Glomerular endothelial cell (primary cell): ENCODE measurements at regions not wholly inside any gene's neighbourhood (a gene's known extent, or its start where the extent isn't known, plus 50 kb on each side); places are given as distances from the start of the nearest gene placed in this dataset.

Source experiments
- DNase-seq: peaks from one replicate; pipeline ENCODE4 v3.0.0-alpha.2; 2011; ENCODE audit warnings: low read depth, low spot score; ENCODE audit errors: extremely low read depth

GRCh38 chr7:21077602-21078001 is 290.9 kb upstream of the SP8 start:
- DNase-seq, result no peak

DNA sequence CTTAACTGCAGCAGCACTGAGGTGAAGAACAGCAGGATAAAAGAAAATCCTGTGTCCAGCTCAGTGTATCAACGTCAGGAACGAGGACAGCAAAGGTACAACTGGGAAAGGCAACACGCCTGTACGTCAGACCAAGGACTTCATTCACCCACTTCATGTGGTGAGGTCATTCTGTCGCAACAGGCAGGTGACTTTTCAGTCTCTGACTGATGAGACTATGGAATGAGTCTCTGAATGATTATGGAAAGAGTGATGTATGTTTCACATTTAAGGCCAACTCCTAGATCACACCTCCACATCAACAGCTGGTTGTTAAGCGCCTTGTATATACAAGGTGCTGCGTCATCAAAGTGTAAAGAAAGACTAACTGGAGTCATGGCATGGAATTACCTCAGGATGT is 297.6 kb upstream of the SP8 start:
- no peak for DNase-seq

DNA sequence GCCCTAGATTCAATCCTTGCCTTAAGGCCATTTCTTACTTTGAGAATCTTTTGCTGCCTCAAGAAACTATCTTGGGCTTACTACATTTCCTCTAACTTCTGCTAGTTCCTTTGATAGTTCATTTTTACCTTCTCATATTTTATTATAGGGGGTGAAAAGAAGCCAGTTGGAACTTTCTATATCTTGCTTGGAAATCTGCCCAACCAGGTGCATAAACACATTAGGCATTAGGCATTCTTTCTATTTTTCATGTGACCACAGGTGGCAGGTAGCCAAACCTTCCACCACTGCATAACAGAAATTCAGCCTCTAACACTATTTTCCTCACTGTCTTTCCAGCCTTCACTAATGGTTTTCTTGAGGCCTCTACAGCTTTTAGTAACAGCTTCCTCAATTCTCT is 300.0 kb upstream of the SP8 start:
- no peak for DNase-seq

GRCh38 chr7:21089653-21090052 is 303.0 kb upstream of the SP8 start:
- DNase-seq, result no peak

- no peak for DNase-seq
These were observed 306.3 kb upstream of the SP8 start for GRCh38 chr7:21092766-21093702.

- DNase-seq, result no peak
These were observed 307.9 kb upstream of the SP8 start for GRCh38 chr7:21094589-21094988.

DNA sequence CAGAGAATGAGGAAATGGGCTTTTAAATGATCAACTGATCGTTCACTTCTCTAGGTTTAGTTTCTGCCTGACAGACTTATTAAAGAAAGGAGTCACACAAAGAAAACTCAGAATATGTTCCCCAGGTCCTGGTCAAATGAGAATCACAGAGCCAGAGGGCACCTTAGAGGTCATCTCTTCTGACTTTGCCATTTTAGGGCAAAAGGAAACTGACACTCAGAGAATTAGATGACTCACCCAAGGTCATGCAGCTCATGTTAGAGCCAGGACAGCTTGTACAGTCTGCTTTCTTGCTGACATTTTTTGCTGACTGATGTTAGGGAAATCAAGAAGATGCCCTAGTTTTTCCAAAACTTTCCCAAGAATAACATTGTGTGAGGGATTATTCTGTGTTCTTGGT is 312.7 kb upstream of the SP8 start:
- DNase-seq, result no peak

DNA sequence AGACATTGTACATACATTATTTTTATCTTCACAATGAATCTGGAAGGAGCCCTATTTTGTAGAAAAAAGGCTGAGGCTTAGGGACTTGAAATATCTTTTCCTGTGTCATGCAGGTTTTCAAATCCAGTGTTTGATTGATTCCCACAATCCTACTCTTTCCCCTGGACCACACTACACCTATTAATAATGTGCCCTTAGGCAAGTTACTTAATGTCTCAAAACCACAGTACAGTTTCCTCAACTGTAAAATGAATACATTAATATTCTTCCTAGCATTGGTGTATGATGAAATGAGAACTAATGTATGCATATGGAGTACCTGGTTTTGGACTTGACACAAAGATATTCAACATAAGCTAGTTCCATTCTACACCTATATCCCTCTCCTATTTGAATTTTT is 313.3 kb upstream of the SP8 start:
- DNase-seq, result no peak

- DNase-seq, result no peak
These were observed 314.9 kb upstream of the SP8 start for GRCh38 chr7:21101541-21101940.

- no peak for DNase-seq
These were observed 316.9 kb upstream of the SP8 start for GRCh38 chr7:21103426-21104123.

- no peak for DNase-seq
These were observed 317.4 kb upstream of the SP8 start for GRCh38 chr7:21104124-21104500.

DNA sequence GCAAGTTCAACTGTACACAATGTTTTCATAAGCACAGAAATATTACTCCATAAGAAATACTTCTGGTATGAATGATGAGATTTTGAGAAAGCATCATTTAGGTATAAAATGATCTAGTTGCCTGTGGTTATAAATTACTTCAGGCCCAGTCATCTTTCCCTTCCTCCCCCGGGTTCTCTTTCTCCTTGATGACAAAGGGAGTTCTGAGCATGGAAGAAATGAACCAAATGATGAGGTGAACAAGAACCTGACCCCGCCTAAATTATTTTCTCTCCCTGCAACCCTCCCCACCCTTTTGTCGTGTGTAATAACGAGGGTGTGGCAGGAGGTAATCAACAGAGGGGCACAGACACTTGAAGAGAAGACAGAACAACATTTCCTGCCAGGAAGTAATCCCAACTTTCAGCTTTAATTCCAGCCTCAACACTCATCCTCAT is 319.6 kb upstream of the SP8 start:
- DNase-seq, result no peak

- no peak for DNase-seq
These were observed 320.4 kb upstream of the SP8 start for GRCh38 chr7:21107101-21107500.

GRCh38 chr7:21108182-21108581 is 319.7 kb upstream of the SP4 start:
- DNase-seq, result no peak

GRCh38 chr7:21113609-21114415 is 314.1 kb upstream of the SP4 start:
- DNase-seq, result no peak

DNA sequence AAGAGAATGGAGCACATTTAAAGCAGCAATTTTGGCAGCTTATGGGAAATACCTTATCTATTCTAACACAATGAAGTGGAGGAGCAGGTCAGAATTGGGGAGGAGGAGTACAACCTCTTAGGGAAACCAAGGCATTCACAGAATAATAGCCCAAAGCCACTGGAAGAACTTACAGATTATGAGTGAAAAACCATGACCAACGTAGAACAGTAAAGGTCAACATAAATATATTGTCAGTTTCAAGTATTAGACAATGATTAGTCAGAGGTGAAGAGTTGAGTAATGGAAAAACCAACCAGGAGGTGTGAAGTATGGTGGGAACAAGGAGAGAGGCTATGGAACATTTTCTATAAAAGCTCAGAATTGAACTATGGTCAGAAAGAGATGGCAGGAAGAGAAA is 304.3 kb upstream of the SP4 start:
- no peak for DNase-seq

DNA sequence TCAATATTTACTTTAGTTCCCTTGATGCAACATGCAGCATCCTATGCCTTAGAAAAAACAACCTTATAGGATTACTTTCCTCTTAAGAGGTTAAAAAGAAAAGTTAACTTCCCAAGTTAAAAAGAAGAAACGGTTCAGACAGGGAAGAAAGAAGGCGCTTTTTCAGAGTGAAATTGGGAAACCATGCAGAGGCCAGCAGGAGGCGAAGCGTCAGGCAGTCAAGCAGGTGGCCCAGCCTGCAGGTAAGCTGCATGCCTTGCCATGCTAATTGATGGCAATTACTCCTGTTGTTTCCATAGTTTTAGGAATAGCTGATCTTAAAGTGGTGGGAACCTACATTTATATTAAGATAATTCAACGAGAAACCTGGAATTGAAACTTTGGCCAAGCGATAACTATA is 302.6 kb upstream of the SP4 start:
- DNase-seq, result no peak

DNA sequence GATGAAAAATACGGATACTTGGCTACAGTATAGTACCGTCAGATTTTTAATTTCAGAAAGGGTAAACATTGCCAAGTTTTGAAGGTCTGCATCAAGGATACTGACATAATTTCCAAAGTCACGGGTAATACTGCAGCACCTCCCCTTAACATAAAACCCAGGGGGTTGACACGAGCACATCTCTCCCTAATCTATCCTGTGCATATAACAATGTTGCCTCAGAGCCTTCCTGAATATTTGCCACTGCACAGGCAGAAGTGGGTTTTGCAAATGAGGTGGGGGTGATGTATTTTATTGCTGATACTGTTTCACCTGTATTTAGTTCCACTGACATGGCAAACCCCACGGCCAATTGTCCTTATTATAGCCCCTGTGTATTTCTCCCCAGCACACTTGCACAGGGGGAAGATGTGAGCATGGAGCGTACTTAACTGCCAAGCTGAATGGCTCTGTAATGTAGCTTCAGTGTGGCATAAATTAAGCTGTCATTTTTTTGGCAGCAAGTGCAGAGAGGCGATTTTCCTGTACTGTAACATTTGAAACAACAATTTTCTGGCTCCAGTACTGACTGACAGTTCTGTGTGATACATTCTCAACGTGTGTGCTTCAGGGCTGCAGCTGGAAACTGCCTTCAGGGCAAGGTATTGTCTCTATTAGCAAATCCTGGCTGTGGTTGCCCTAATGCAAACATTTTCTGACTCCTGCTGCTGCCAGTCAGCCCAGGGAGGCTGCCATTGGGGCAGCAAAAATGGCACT is 299.6 kb upstream of the SP4 start:
- DNase-seq, result no peak

GRCh38 chr7:21131897-21132296 is 296.0 kb upstream of the SP4 start:
- no peak for DNase-seq

DNA sequence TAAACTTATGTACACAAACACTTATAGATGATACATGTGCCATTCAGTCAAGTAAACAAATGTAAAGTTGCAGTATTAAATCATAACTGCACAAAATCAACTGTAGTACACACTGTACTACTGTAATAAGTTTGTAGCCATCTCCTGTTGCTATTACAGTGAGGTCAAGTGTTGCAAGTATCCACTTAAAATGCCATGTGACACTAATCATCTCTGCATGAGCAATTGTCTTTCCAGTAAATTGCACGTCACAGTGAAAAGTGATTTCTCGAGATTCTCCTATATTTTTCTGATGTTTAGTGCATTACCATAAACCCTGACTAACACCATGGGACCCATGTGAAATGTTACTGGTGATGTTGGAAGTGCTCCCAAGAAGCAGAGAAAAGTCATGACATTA is 293.3 kb upstream of the SP4 start:
- no peak for DNase-seq

GRCh38 chr7:21135437-21135836 is 292.4 kb upstream of the SP4 start:
- no peak for DNase-seq
